Lower leg skin (tissue), 4 donors: ENCODE measurements at regions not wholly inside any gene's neighbourhood (a gene's known extent, or its start where the extent isn't known, plus 50 kb on each side); places are given as distances from the start of the nearest gene placed in this dataset.

ENCODE experiments used
- DNase-seq, 2 donors: peaks; one replicate each; pipeline ENCODE4 v3.0.0-alpha.2; 2019; ENCODE audit warnings: low spot score in 2 of 2
- H3K4me3 ChIP-seq: fragments of 200-600 bp; sonication (generic); 2 replicates; pipeline ENCODE4 v1.5.1; 2017; ENCODE audit warnings: mild to moderate bottlenecking, low read depth; ENCODE audit not compliant: poor library complexity, severe bottlenecking
- CTCF ChIP-seq, 3 donors: fragments of 450-650 bp; IDR thresholded peaks; one replicate each; pipeline ENCODE4 v1.5.1; 2016; ENCODE audit warnings: antibody characterized with exemption in 3 of 3, mild to moderate bottlenecking in 3 of 3, moderate library complexity in 2 of 3
- POLR2A ChIP-seq, 2 donors: fragments of 450-650 bp; IDR thresholded peaks; one replicate each; pipeline ENCODE4 v1.6.1; 2016 to 2017; ENCODE audit warnings: antibody characterized with exemption in 2 of 2, mild to moderate bottlenecking in 1 of 2, moderate library complexity in 1 of 2
- WGBS, 2 donors: methylation state at CpG; one replicate each; pipeline ENCODE4 v1.1.5; 2018; 5-methylcytosine and 5-hydroxymethylcytosine counted together
- intact Hi-C: fragments of 100-400 bp; cut with DNase I; formaldehyde crosslinking; loops from one replicate; pipeline ENCODE4 v1.15.0; 2023; ENCODE audit warnings: low total_unique reads

GRCh38 chr9:108271236-108271635 is 584.5 kb downstream of the ACTL7B start:
- intact Hi-C loops: no loop called here
- H3K4me3 ChIP-seq: no peak overlapping the region
- TF ChIP-seq CTCF (IDR thresholded peaks at IDR 0.05) (no peak), POLR2A (IDR thresholded peaks at IDR 0.05) (no peak)
- WGBS, 2 donors: 86 to 87% methylated on average over 7 of the region's 7 CpGs
- no peak for DNase-seq

DNA sequence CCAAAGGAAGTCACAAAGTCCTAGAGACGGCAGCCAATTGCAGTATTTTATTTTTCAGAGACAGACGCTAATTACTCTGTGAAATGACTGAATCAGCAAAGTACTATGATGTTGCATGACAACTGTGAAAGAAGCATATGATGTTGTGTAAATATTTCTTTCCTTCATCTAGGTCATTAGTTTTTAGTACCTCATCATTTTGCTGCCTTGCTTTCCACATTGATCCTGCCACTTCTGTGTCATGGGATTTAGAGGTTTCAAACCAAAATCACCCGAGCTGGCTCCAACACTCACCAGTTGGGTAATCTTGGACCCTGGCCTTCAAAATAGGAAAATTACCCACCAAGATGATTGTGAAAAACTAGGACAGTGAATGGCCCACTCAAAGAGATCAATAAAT is 585.2 kb downstream of the ACTL7B start:
- no peak for DNase-seq
- intact Hi-C loops: no loop called here
- 48 to 67% methylated on average over 3 of the region's 3 CpGs for WGBS, 2 donors
- TF ChIP-seq CTCF (IDR thresholded peaks at IDR 0.05): no peak
- TF ChIP-seq POLR2A (IDR thresholded peaks at IDR 0.05): no peak
- no peak overlapping the region for H3K4me3 ChIP-seq

DNA sequence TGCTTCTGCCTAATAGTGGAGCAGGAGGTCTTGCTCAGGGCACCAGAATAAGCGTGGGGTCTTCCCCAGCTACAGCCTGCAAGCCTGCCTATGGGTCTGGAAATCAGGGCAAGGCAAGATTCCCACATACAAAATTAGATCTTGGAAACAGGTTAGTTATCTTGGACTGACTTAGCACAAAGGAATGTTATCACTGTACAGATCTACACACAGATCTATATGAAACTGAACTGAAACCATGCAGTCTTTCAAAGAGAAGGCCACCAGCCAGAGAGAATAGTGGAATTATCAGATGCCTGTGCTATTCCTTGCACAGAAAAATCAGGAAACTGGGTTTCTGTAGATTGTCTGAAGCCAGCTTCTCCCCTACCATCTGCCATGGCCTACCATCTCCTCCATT is 585.7 kb downstream of the ACTL7B start:
- intact Hi-C loops: no loop called here

GRCh38 chr9:108269371-108269770 is 586.4 kb downstream of the ACTL7B start:
- intact Hi-C loops: no loop called here
- no peak overlapping the region for H3K4me3 ChIP-seq
- DNase-seq: no peak
- 74 to 79% methylated on average over 1 of the region's 1 CpG for WGBS, 2 donors
- TF ChIP-seq CTCF (IDR thresholded peaks at IDR 0.05) (no peak), POLR2A (IDR thresholded peaks at IDR 0.05) (no peak)

More for the DNA sequence above, 585.7 kb downstream of the ACTL7B start:
- no peak overlapping the region for H3K4me3 ChIP-seq
- TF ChIP-seq POLR2A (IDR thresholded peaks at IDR 0.05) (no peak), CTCF (IDR thresholded peaks at IDR 0.05) (no peak)
- WGBS, 2 donors: 63 to 81% methylated on average over 1 of the region's 1 CpG
- no peak for DNase-seq

DNA sequence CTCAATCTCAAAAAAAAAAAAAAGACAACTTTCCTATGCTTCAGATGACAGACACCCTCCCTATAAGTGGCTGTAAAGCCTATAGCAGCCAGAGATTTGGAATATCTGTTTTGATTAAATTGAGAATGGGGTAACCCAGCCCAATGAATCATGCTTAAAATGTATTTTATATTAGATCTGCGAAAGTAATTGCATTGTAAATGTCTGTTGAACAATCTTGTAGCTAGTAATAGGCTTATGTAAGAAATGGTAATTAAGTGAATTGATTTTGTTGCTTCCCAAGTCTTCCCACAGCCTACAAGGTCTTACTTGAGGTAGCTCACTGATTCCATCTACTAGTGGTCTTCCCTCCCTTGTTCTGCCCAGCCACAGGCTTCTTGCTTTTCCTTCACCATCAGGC is 590.7 kb downstream of the ACTL7B start:
- DNase-seq: no peak
- WGBS, 2 donors: 75 to 89% methylated on average over 1 of the region's 1 CpG
- TF ChIP-seq POLR2A (IDR thresholded peaks at IDR 0.05): no peak
- no peak overlapping the region for H3K4me3 ChIP-seq
- intact Hi-C loops: no loop called here

DNA sequence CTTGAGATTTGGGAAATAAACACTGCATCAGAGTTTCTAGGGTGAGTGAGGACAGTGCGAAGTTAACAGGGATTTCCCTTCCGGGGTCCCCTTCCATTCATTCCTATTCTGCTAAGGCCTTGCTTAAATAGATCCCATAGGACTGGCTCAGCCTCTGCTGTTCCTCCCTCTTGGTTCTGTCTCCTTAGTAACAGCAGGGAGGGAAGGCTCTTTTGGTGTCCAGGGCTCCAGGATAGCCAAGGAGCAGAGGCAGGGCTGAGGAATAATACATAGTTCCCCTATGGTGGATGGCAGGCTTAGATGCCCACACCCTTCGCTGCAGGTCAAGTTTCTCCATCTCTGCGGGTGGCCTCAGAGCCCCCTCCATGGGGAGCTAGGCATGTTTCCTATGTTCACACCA is 591.7 kb downstream of the ACTL7B start:
- no peak for TF ChIP-seq POLR2A (IDR thresholded peaks at IDR 0.05)
- no peak for TF ChIP-seq CTCF (IDR thresholded peaks at IDR 0.05)
- no peak for DNase-seq
- intact Hi-C loops: no loop called here
- no peak overlapping the region for H3K4me3 ChIP-seq
- 93 to 99% methylated on average over 4 of the region's 4 CpGs for WGBS, 2 donors
